ENCODE measurements at regions not wholly inside any gene's neighbourhood (a gene's known extent, or its start where the extent isn't known, plus 50 kb on each side); places are given as distances from the start of the nearest gene placed in this dataset.

DNA sequence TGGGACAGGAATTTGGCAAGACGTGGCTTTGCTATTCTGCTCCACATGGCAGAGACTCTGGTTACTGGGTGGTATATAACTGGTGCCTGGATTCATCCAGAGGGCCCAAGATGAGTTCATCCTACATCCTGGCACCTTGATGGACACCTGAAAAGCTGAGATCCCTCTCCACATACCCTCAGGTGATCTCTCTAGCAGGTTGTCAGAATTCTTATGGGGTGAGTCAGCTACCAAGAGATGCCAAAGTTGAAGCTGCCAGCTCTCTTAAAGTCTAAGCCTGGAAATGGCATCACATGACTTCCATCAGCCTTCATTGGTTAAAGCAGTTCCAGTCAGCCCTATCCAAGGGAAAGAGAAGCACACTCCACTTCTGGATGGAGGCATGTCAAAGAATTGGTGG is 300.7 kb upstream of the SEL1L start:
- TF ChIP-seq EZH2 (IDR thresholded peaks at IDR 0.05; ENCODE audit: insufficient read depth, poor library complexity, severe bottlenecking) (no peak), EZH2phosphoT487 (IDR thresholded peaks at IDR 0.05; ENCODE audit: insufficient read depth, low read depth) (no peak)
